Naive thymus-derived CD4-positive, alpha-beta T cell (primary cell): ENCODE measurements at regions not wholly inside any gene's neighbourhood (a gene's known extent, or its start where the extent isn't known, plus 50 kb on each side); places are given as distances from the start of the nearest gene placed in this dataset.

Source experiments
- ATAC-seq: fragments of 150-1000 bp; cut with Tn5 transposase; 2 replicates; pipeline ENCODE4 v1.10.0; 2021; ENCODE audit warnings: mild to moderate bottlenecking, moderate library complexity
- CTCF ChIA-PET: fragments of 350-600 bp; sonication (Branson Sonifier 250); formaldehyde crosslinking; loops from one replicate; lab custom pipeline; 2021; ENCODE audit warnings: antibody characterized with exemption; lab: Charles Lee
- POLR2A ChIA-PET: fragments of 350-600 bp; sonication (Branson Sonifier 250); formaldehyde crosslinking; loops from one replicate; lab custom pipeline; 2021; ENCODE audit warnings: antibody characterized with exemption, inconsistent platforms; lab: Charles Lee
- DNase-seq, 9 donors: peaks; one replicate each; pipeline versions ENCODE4 v3.0.0 to v3.0.0-alpha.2; 2020 to 2022; ENCODE audit warnings: mixed read lengths in 1 of 9
- H3K27ac ChIP-seq: one replicate; pipeline ENCODE4 v1.7.0; 2013; ENCODE audit warnings: mild to moderate bottlenecking, low read depth, low read length, moderate library complexity
- H3K27me3 ChIP-seq, 2 donors: one replicate each; pipeline ENCODE4 v1.7.0; 2013; ENCODE audit warnings: low read length in 2 of 2, mild to moderate bottlenecking in 2 of 2, moderate library complexity in 2 of 2; ENCODE audit not compliant: control insufficient read depth in 2 of 2, insufficient read depth in 2 of 2
- H3K36me3 ChIP-seq, 3 experiments: 1 replicate in 2 of 3; 2 replicates in 1 of 3; pipeline ENCODE4 v1.7.0; 2013; ENCODE audit warnings: low read length in 3 of 3, mild to moderate bottlenecking in 3 of 3, moderate library complexity in 1 of 3; ENCODE audit not compliant: insufficient read depth in 3 of 3, control insufficient read depth in 2 of 3
- H3K4me1 ChIP-seq, 2 donors: one replicate each; pipeline ENCODE4 v1.7.0; 2013; ENCODE audit warnings: low read length in 2 of 2, mild to moderate bottlenecking in 2 of 2, moderate library complexity in 1 of 2; ENCODE audit not compliant: control insufficient read depth in 2 of 2, insufficient read depth in 2 of 2
- H3K4me3 ChIP-seq: 2 replicates; pipeline ENCODE4 v1.7.0; 2013; ENCODE audit warnings: mild to moderate bottlenecking, low read length
- H3K9me3 ChIP-seq, 3 experiments: 1 replicate in 2 of 3; 2 replicates in 1 of 3; pipeline ENCODE4 v1.7.0; 2013; ENCODE audit warnings: low read length in 3 of 3; ENCODE audit not compliant: control insufficient read depth in 2 of 3
- H3K27ac Mint-ChIP-seq, 9 donors: one replicate each; pipeline ENCODE4 v1.8.0; 2020 to 2022; ENCODE audit warnings: mixed read lengths in 9 of 9, mild to moderate bottlenecking in 8 of 9, moderate library complexity in 5 of 9, inconsistent platforms in 2 of 9
- H3K27me3 Mint-ChIP-seq, 5 donors: one replicate each; pipeline ENCODE4 v1.8.0; 2021 to 2022; ENCODE audit warnings: mixed read lengths in 5 of 5, mild to moderate bottlenecking in 1 of 5
- H3K36me3 Mint-ChIP-seq, 5 donors: one replicate each; pipeline ENCODE4 v1.8.0; 2020 to 2022; ENCODE audit warnings: mixed read lengths in 5 of 5, mild to moderate bottlenecking in 3 of 5, inconsistent platforms in 1 of 5
- H3K4me1 Mint-ChIP-seq, 7 donors: one replicate each; pipeline ENCODE4 v1.8.0; 2020 to 2022; ENCODE audit warnings: mixed read lengths in 7 of 7, mild to moderate bottlenecking in 3 of 7, inconsistent platforms in 1 of 7
- H3K4me3 Mint-ChIP-seq, 10 donors: one replicate each; pipeline ENCODE4 v1.8.0; 2020 to 2022; ENCODE audit warnings: mild to moderate bottlenecking in 10 of 10, mixed read lengths in 10 of 10, moderate library complexity in 6 of 10, inconsistent platforms in 2 of 10
- H3K9me3 Mint-ChIP-seq, 11 donors: one replicate each; pipeline ENCODE4 v1.8.0; 2020 to 2022; ENCODE audit warnings: mixed read lengths in 11 of 11, mild to moderate bottlenecking in 4 of 11, inconsistent platforms in 1 of 11, moderate library complexity in 1 of 11
- intact Hi-C, 2 donors: fragments of 100-400 bp; cut with micrococcal nuclease; formaldehyde crosslinking; loops; one replicate each; pipeline ENCODE4 v1.15.1; 2023

DNA sequence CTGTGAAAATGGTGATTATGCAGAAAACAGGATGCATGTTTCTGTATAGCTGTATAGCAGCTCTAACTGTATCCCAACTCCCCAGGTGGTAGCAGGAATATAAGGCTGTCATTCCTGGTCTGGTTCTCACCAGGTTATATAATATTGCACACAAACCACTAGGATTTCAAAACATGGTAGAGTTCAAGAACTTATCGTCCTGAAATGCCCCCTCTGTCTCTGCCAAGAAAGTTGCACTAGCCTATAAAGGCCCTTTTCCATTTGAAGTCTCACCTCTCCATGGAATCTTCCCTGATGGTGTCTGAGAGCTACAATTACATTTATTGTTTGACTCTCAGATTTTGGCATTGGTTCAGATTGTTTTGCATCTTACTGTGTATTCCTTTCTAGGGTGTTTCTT, 184.9 kb upstream of the FAM78B start:
- POLR2A ChIA-PET: no interaction called here
- CTCF ChIA-PET: no interaction called here
- H3K27me3 Mint-ChIP-seq: peaks cover 0 to 18% (median 13%) of the 10 kb centered on the region in 5 donors
- Histone ChIP-seq H3K9me3 (peaks cover 0 to 5% (median 0%) of the 10 kb centered on the region in 3 experiments), H3K36me3 (no peaks in the 10 kb centered on the region), H3K27me3 (no peaks in the 10 kb centered on the region), H3K4me1 (no peaks in the 10 kb centered on the region), H3K27ac (no peak overlapping the region), H3K4me3 (no peak overlapping the region)
- H3K4me1 Mint-ChIP-seq: peaks cover 0 to 1% (median 0%) of the 10 kb centered on the region in 7 donors
- no peak overlapping the region for H3K27ac Mint-ChIP-seq
- no peak for DNase-seq
- intact Hi-C loops: no loop called here
- H3K36me3 Mint-ChIP-seq: peaks cover 0 to 1% (median 0%) of the 10 kb centered on the region in 5 donors
- H3K9me3 Mint-ChIP-seq: peaks cover 0 to 12% (median 0%) of the 10 kb centered on the region in 11 donors
- no peak for ATAC-seq
- no peak overlapping the region for H3K4me3 Mint-ChIP-seq

- H3K9me3 ChIP-seq: no peaks in the 10 kb centered on the region
- no peak overlapping the region for H3K4me3 Mint-ChIP-seq
- ATAC-seq: no peak
- no peak for DNase-seq
- no peaks in the 10 kb centered on the region for H3K27me3 ChIP-seq
- H3K4me3 ChIP-seq: no peak overlapping the region
- H3K27ac Mint-ChIP-seq: no peak overlapping the region
- no peaks in the 10 kb centered on the region for H3K36me3 ChIP-seq
- H3K4me1 Mint-ChIP-seq: peaks cover 0 to 1% (median 0%) of the 10 kb centered on the region in 7 donors
- H3K27ac ChIP-seq: no peak overlapping the region
- no peaks in the 10 kb centered on the region for H3K4me1 ChIP-seq
- H3K27me3 Mint-ChIP-seq: peaks cover 0 to 18% (median 17%) of the 10 kb centered on the region in 5 donors
- no peaks in the 10 kb centered on the region for H3K36me3 Mint-ChIP-seq
- ChIA-PET POLR2A (no interaction called here), CTCF (interaction anchor here (0.7 kb wide), 1 partner anchor 28 kb away, joined by 3 read pairs; no protein-coding TSS in a partner anchor)
- H3K9me3 Mint-ChIP-seq: peaks cover 0 to 3% (median 0%) of the 10 kb centered on the region in 11 donors
- intact Hi-C loops: no loop called here
Observed at GRCh38 chr1:166353213-166353612, 186.4 kb upstream of the FAM78B start.

DNA sequence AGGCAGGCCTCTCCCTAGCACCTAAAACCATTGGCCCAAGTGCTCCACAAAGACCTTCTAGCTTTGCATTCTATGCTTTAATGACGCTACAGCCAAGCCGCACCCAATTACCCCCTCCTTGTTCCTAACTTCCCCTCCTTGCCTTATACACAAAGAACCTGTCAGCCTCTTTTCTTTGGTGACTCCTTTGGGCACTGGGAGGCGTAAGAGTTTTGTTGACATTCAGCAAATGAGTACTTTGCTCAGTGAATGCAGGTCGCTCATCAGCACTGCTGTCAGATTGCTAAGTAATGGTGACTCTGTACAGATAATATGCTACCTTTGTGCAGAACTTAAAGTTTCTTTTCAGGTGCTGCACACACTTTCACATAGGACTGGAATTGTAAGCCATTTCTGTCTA, 187.6 kb upstream of the FAM78B start:
- CTCF ChIA-PET: no interaction called here
- H3K4me3 ChIP-seq: no peak overlapping the region
- no peak overlapping the region for H3K27ac ChIP-seq
- intact Hi-C loops: no loop called here
- no peak for DNase-seq
- H3K27me3 Mint-ChIP-seq: peaks cover 0 to 21% (median 17%) of the 10 kb centered on the region in 5 donors
- no peak overlapping the region for H3K27ac Mint-ChIP-seq
- H3K36me3 ChIP-seq: no peaks in the 10 kb centered on the region
- H3K4me3 Mint-ChIP-seq: no peak overlapping the region
- no peaks in the 10 kb centered on the region for H3K9me3 ChIP-seq
- no peak for ATAC-seq
- no peaks in the 10 kb centered on the region for H3K4me1 ChIP-seq
- H3K4me1 Mint-ChIP-seq: peaks cover 0 to 1% (median 0%) of the 10 kb centered on the region in 7 donors
- no peaks in the 10 kb centered on the region for H3K27me3 ChIP-seq
- POLR2A ChIA-PET: no interaction called here
- peaks cover 0 to 3% (median 0%) of the 10 kb centered on the region in 11 donors for H3K9me3 Mint-ChIP-seq
- no peaks in the 10 kb centered on the region for H3K36me3 Mint-ChIP-seq

- POLR2A ChIA-PET: no interaction called here
- Mint-ChIP-seq H3K4me3 (no peak overlapping the region), H3K36me3 (no peaks in the 10 kb centered on the region), H3K27ac (no peak overlapping the region), H3K27me3 (peaks cover 0 to 20% (median 6%) of the 10 kb centered on the region in 5 donors), H3K9me3 (peaks cover 0 to 5% (median 0%) of the 10 kb centered on the region in 11 donors), H3K4me1 (no peaks in the 10 kb centered on the region)
- Histone ChIP-seq H3K4me3 (no peak overlapping the region), H3K9me3 (no peaks in the 10 kb centered on the region), H3K36me3 (no peaks in the 10 kb centered on the region), H3K27ac (no peak overlapping the region), H3K27me3 (no peaks in the 10 kb centered on the region), H3K4me1 (no peaks in the 10 kb centered on the region)
- intact Hi-C loops: no loop called here
- no peak for ATAC-seq
- no peak for DNase-seq
- CTCF ChIA-PET: no interaction called here
Observed at GRCh38 chr1:166365081-166365480, 198.3 kb upstream of the FAM78B start.

DNA sequence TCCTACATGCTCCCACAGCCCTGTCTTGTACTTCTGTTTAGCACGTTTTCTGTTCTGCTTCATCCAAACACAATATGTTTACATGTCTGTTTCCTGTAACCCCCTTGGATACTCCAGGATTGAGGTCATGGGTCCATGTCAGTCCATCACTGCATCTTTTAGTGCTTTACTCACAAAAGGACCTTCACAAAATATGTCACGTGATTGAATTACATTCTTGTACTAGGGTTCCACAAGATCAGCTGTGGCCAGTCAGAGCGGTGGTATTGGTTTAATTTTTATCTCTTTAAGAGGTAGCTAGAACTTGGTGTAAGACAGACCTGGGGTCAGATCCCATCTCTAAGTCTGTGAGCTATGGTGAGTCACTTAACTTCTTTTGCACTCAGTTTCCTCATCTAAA, 201.2 kb upstream of the FAM78B start:
- Histone ChIP-seq H3K4me3 (no peak overlapping the region), H3K27me3 (no peaks in the 10 kb centered on the region), H3K27ac (no peak overlapping the region), H3K9me3 (no peaks in the 10 kb centered on the region), H3K36me3 (no peaks in the 10 kb centered on the region), H3K4me1 (no peaks in the 10 kb centered on the region)
- no peak overlapping the region for H3K4me3 Mint-ChIP-seq
- no peaks in the 10 kb centered on the region for H3K4me1 Mint-ChIP-seq
- ChIA-PET POLR2A (no interaction called here), CTCF (no interaction called here)
- H3K27ac Mint-ChIP-seq: no peak overlapping the region
- H3K9me3 Mint-ChIP-seq: peaks cover 0 to 6% (median 0%) of the 10 kb centered on the region in 11 donors
- peaks cover 0 to 16% (median 5%) of the 10 kb centered on the region in 5 donors for H3K27me3 Mint-ChIP-seq
- no peak for DNase-seq
- ATAC-seq: no peak
- intact Hi-C loops: no loop called here
- no peaks in the 10 kb centered on the region for H3K36me3 Mint-ChIP-seq

DNA sequence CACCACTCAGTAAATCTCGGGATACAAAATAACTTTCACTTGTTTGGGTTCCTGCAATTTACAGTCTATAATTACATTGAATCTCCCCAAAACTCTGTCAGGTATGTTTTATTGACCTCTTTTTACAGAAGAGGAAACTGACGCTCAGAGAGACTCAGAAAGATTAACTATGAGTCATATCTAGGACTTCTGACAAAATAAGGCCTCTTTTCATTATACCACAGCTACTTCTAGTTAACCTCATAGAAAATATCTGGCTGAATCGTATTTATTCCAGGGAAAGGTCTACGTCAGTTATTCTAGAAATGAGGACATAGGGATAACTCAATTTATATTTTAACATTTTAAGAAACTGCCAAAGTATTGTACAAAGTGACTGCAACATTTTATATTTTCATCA, 211.1 kb upstream of the FAM78B start:
- Histone ChIP-seq H3K27me3 (no peaks in the 10 kb centered on the region), H3K4me1 (no peaks in the 10 kb centered on the region), H3K36me3 (no peaks in the 10 kb centered on the region), H3K4me3 (no peak overlapping the region), H3K27ac (no peak overlapping the region), H3K9me3 (no peaks in the 10 kb centered on the region)
- intact Hi-C loops: no loop called here
- CTCF ChIA-PET: no interaction called here
- H3K27ac Mint-ChIP-seq: no peak overlapping the region
- no peaks in the 10 kb centered on the region for H3K9me3 Mint-ChIP-seq
- H3K27me3 Mint-ChIP-seq: peaks cover 0 to 20% (median 12%) of the 10 kb centered on the region in 5 donors
- no peaks in the 10 kb centered on the region for H3K4me1 Mint-ChIP-seq
- H3K36me3 Mint-ChIP-seq: no peaks in the 10 kb centered on the region
- POLR2A ChIA-PET: no interaction called here
- H3K4me3 Mint-ChIP-seq: no peak overlapping the region
- no peak for DNase-seq
- ATAC-seq: no peak

GRCh38 chr1:166378805-166379204, 212.0 kb upstream of the FAM78B start:
- H3K4me1 ChIP-seq: no peaks in the 10 kb centered on the region
- H3K4me3 ChIP-seq: no peak overlapping the region
- H3K36me3 Mint-ChIP-seq: no peaks in the 10 kb centered on the region
- ChIA-PET CTCF (no interaction called here), POLR2A (no interaction called here)
- no peaks in the 10 kb centered on the region for H3K9me3 ChIP-seq
- peaks cover 0 to 24% (median 18%) of the 10 kb centered on the region in 5 donors for H3K27me3 Mint-ChIP-seq
- no peak overlapping the region for H3K27ac ChIP-seq
- DNase-seq (no peak), ATAC-seq (no peak)
- H3K9me3 Mint-ChIP-seq: no peaks in the 10 kb centered on the region
- H3K4me1 Mint-ChIP-seq: no peaks in the 10 kb centered on the region
- no peaks in the 10 kb centered on the region for H3K36me3 ChIP-seq
- no peak overlapping the region for H3K27ac Mint-ChIP-seq
- H3K4me3 Mint-ChIP-seq: no peak overlapping the region
- H3K27me3 ChIP-seq: no peaks in the 10 kb centered on the region
- intact Hi-C loops: no loop called here
